MM.1S (cell line): ENCODE measurements at regions not wholly inside any gene's neighbourhood (a gene's known extent, or its start where the extent isn't known, plus 50 kb on each side); places are given as distances from the start of the nearest gene placed in this dataset.

Experiments
- DNase-seq: peaks from one replicate; pipeline ENCODE4 v3.0.0-alpha.2; 2015
- H2AFZ ChIP-seq: fragments of 300-600 bp; sonication (generic); 2 replicates; pipeline ENCODE4 v1.6.0; 2016; ENCODE audit warnings: antibody characterized with exemption, low read length
- H3F3A ChIP-seq: fragments of 300-600 bp; sonication (generic); 2 replicates; pipeline ENCODE4 v1.6.1; 2016; ENCODE audit warnings: mild to moderate bottlenecking, antibody characterized with exemption, low read length, moderate library complexity, mixed read lengths; ENCODE audit not compliant: insufficient read depth
- H3K27ac ChIP-seq: fragments of 300-600 bp; sonication (generic); 2 replicates; pipeline ENCODE4 v1.5.1; 2016; ENCODE audit warnings: mild to moderate bottlenecking, low read length
- H3K27me3 ChIP-seq: fragments of 300-600 bp; sonication (generic); replicated peaks from 2 replicates; pipeline ENCODE4 v1.6.0; 2016; ENCODE audit warnings: low read length; ENCODE audit not compliant: insufficient read depth
- H3K36me3 ChIP-seq: fragments of 300-600 bp; sonication (generic); replicated peaks from 2 replicates; pipeline ENCODE4 v1.6.1; 2016; ENCODE audit warnings: mild to moderate bottlenecking, low read length, mixed read lengths; ENCODE audit not compliant: insufficient read depth
- H3K4me1 ChIP-seq: fragments of 300-600 bp; sonication (generic); 2 replicates; pipeline ENCODE4 v1.6.1; 2016; ENCODE audit warnings: low read length, mixed read lengths
- H3K4me2 ChIP-seq: fragments of 300-600 bp; sonication (generic); 2 replicates; pipeline ENCODE4 v1.6.0; 2016; ENCODE audit warnings: low read depth, low read length
- H3K4me3 ChIP-seq: fragments of 300-600 bp; sonication (generic); 2 replicates; pipeline ENCODE4 v1.5.1; 2016; ENCODE audit warnings: low read length, mixed read lengths
- H3K79me2 ChIP-seq: fragments of 300-600 bp; sonication (generic); 2 replicates; pipeline ENCODE4 v1.6.1; 2016; ENCODE audit warnings: mixed run types, low read length, mixed read lengths
- H3K9ac ChIP-seq: fragments of 300-600 bp; sonication (generic); 2 replicates; pipeline ENCODE4 v1.6.1; 2016; ENCODE audit warnings: low read length, mixed read lengths
- H3K9me2 ChIP-seq: fragments of 300-600 bp; sonication (generic); replicated peaks from 2 replicates; pipeline ENCODE4 v1.6.1; 2016; ENCODE audit warnings: mild to moderate bottlenecking, low read length, mixed read lengths; ENCODE audit not compliant: insufficient read depth
- H3K9me3 ChIP-seq: fragments of 300-600 bp; sonication (generic); replicated peaks from 2 replicates; pipeline ENCODE4 v1.6.1; 2016; ENCODE audit warnings: mild to moderate bottlenecking, low read length, mixed read lengths; ENCODE audit not compliant: insufficient read depth
- H4K20me1 ChIP-seq: fragments of 300-600 bp; sonication (generic); 2 replicates; pipeline ENCODE4 v1.6.1; 2016; ENCODE audit warnings: mild to moderate bottlenecking, low read length, moderate library complexity, mixed read lengths; ENCODE audit not compliant: insufficient read depth
- EZH2 ChIP-seq: fragments of 300-600 bp; sonication (generic); optimal IDR thresholded peaks from 2 replicates; pipeline ENCODE3; 2017; ENCODE audit warnings: low read depth, mild to moderate bottlenecking, antibody characterized with exemption, low read length, mixed read lengths
- EZH2phosphoT487 ChIP-seq: fragments of 300-600 bp; sonication (generic); IDR thresholded peaks from 2 replicates; pipeline ENCODE4 v1.6.1; 2018; ENCODE audit warnings: antibody characterized with exemption, low read length
- TF ChIP-seq, protein P1 (sequence below): fragments of 300-600 bp; sonication (generic); IDR thresholded peaks from 2 replicates; pipeline ENCODE4 v1.5.1; 2016; ENCODE audit warnings: antibody characterized with exemption, low read length, mixed read lengths

DNA sequence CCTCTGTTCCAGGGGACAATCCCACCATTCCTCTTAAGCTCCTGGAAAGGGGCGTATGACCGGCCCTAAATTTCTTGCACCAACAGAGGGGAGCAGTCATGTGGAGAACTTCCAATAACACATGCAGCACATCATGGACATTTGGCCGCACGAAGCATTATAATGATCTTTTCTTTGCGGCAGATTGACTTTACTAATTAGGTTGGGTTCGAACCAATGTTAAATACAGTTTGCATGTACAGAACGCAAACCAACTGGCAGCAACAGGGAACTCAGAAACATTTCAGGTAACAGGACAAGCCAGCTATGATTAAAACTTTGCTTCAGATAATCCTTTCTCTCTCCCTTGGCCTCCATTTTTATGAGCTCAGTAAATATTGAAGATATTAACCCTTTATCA lies 100.8 kb upstream of the ADPGK start:
- TF ChIP-seq EZH2phosphoT487 = no peak
- no peak for TF ChIP-seq EZH2
- TF ChIP-seq, protein P1, sequence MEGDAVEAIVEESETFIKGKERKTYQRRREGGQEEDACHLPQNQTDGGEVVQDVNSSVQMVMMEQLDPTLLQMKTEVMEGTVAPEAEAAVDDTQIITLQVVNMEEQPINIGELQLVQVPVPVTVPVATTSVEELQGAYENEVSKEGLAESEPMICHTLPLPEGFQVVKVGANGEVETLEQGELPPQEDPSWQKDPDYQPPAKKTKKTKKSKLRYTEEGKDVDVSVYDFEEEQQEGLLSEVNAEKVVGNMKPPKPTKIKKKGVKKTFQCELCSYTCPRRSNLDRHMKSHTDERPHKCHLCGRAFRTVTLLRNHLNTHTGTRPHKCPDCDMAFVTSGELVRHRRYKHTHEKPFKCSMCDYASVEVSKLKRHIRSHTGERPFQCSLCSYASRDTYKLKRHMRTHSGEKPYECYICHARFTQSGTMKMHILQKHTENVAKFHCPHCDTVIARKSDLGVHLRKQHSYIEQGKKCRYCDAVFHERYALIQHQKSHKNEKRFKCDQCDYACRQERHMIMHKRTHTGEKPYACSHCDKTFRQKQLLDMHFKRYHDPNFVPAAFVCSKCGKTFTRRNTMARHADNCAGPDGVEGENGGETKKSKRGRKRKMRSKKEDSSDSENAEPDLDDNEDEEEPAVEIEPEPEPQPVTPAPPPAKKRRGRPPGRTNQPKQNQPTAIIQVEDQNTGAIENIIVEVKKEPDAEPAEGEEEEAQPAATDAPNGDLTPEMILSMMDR = no peak
- no peaks in the 10 kb centered on the region for H3K79me2 ChIP-seq
- no peaks in the 10 kb centered on the region for H3K4me1 ChIP-seq
- DNase-seq = no peak
- no peak overlapping the region for H3K9ac ChIP-seq
- no peak overlapping the region for H3K4me3 ChIP-seq
- no peak overlapping the region for H2AFZ ChIP-seq
- no peaks in the 10 kb centered on the region for H3K36me3 ChIP-seq
- no peaks in the 10 kb centered on the region for H3K27me3 ChIP-seq
- H4K20me1 ChIP-seq = no peaks in the 10 kb centered on the region
- H3K27ac ChIP-seq = no peak overlapping the region
- no peaks in the 10 kb centered on the region for H3F3A ChIP-seq
- H3K9me2 ChIP-seq = no peaks in the 10 kb centered on the region
- H3K9me3 ChIP-seq = no peaks in the 10 kb centered on the region
- no peak overlapping the region for H3K4me2 ChIP-seq

DNA sequence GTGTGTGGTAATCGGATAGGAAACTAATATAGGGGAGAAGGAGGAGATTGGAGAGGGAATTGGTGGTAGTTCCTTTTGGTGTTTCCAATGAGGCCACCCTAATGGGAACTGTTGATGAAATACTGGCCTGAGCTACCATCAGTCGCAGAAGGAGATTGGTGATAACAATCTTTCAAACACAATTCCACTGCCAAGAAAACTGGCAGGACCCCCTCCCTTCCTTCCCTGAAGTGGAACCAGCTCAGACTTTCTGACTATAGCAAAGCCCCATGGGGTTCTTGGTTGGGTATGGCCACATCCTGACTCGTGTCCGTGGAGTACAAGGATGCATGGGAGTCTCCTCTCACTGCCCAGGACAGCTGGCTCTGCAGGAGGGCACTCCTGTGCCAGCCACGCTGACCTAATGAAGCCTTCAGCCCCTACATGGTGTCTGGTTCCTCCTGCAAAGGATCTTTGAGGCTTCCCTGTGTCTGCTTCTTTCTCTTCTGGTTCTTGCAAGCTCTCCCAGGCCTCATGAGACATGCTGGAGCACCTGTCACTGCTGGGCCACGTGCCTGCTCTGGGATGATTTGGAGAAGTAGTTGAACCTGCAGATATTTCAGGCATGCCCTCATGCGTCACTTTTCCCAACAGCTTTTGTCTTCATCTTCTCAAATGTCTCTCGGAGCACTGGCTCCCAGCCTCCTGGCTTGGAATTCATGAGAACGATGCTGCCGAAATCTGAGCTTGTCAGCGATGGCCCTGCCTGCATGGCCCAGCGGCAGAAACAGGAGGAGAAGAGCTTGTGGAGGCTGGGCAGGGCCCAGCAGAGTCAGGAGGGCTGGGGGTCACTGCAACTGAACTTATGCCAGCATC lies 90.0 kb upstream of the ADPGK start:
- H2AFZ ChIP-seq = no peak overlapping the region
- no peak for DNase-seq
- H3F3A ChIP-seq = no peaks in the 10 kb centered on the region
- no peak overlapping the region for H3K4me2 ChIP-seq
- no peak overlapping the region for H3K27ac ChIP-seq
- H3K36me3 ChIP-seq = no peaks in the 10 kb centered on the region
- no peak overlapping the region for H3K9ac ChIP-seq
- TF ChIP-seq, protein P1 = no peak
- TF ChIP-seq EZH2phosphoT487 = no peak
- no peak for TF ChIP-seq EZH2
- no peaks in the 10 kb centered on the region for H3K4me1 ChIP-seq
- H3K4me3 ChIP-seq = no peak overlapping the region
- no peaks in the 10 kb centered on the region for H3K9me2 ChIP-seq
- no peaks in the 10 kb centered on the region for H3K9me3 ChIP-seq
- H3K79me2 ChIP-seq = no peaks in the 10 kb centered on the region
- no peaks in the 10 kb centered on the region for H4K20me1 ChIP-seq
- no peaks in the 10 kb centered on the region for H3K27me3 ChIP-seq

DNA sequence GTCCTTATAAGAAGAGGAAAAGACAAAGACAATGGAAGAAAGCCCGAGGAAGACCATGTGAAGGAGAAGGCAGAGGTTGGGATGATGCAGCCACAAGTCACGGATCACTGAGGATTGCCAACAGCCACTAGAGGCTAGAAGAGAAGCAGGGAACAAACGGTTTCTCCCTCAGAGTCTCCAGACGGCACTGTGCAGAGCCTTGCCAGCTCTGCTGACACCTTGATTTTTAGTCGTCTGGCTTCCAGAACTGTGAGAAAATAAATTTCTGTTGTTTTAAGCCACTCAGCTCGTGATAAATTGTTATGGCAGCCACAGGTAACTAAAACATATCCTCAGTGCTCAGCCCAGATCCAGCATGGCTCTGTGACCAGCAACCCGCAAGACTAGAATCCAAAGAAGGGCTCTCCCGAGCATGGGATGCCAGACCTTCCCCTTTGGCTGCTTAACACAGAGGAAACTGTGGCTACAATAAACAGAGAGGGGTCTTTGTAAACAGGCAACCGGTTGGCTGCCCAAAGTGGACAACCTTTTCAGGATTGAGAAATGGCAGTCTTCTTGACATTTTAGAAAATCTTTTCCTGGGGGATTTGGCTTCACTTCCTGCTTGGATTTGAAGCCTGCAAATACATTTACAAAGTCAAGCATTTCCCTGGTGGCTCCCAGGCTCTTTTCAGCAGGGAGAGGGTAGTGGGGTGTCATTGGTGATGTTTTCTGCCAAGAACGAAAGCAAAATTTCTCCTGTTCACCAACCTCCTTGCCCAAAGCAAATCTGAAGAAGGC lies 88.7 kb upstream of the ADPGK start:
- H4K20me1 ChIP-seq = no peaks in the 10 kb centered on the region
- H3K79me2 ChIP-seq = no peaks in the 10 kb centered on the region
- no peaks in the 10 kb centered on the region for H3K4me1 ChIP-seq
- H3K36me3 ChIP-seq = no peaks in the 10 kb centered on the region
- H3F3A ChIP-seq = no peaks in the 10 kb centered on the region
- no peaks in the 10 kb centered on the region for H3K9me2 ChIP-seq
- H3K27ac ChIP-seq = no peak overlapping the region
- DNase-seq = no peak
- H3K4me2 ChIP-seq = no peak overlapping the region
- H3K9me3 ChIP-seq = no peaks in the 10 kb centered on the region
- no peak overlapping the region for H3K4me3 ChIP-seq
- no peak overlapping the region for H3K9ac ChIP-seq
- TF ChIP-seq EZH2phosphoT487 = no peak
- TF ChIP-seq, protein P1 = no peak
- no peak for TF ChIP-seq EZH2
- no peak overlapping the region for H2AFZ ChIP-seq
- H3K27me3 ChIP-seq = no peaks in the 10 kb centered on the region
